Progenitor cell of endocrine pancreas (in vitro differentiated cells): ENCODE measurements at regions not wholly inside any gene's neighbourhood (a gene's known extent, or its start where the extent isn't known, plus 50 kb on each side); places are given as distances from the start of the nearest gene placed in this dataset.
"Not testable (repeated sequence)": the region's sequence is repeated elsewhere in the genome, so short reads cannot be mapped to it uniquely, and the experiment has no call there.

Source experiments
- DNase-seq: peaks from one replicate; pipeline ENCODE4 v3.0.0; 2021; ENCODE audit warnings: low spot score; ENCODE audit not compliant: unreplicated experiment
- H3K27ac Mint-ChIP-seq: 2 replicates; pipeline ENCODE4 v1.8.0; 2021; ENCODE audit warnings: mild to moderate bottlenecking, moderate library complexity, mixed read lengths
- H3K27me3 Mint-ChIP-seq: 2 replicates; pipeline ENCODE4 v1.8.0; 2021; ENCODE audit warnings: mixed read lengths
- H3K36me3 Mint-ChIP-seq: 2 replicates; pipeline ENCODE4 v1.8.0; 2022; ENCODE audit warnings: mixed read lengths; ENCODE audit not compliant: insufficient read depth
- H3K4me1 Mint-ChIP-seq: 2 replicates; pipeline ENCODE4 v1.8.0; 2021; ENCODE audit warnings: low read depth, mixed read lengths
- H3K4me3 Mint-ChIP-seq: 2 replicates; pipeline ENCODE4 v1.8.0; 2021; ENCODE audit warnings: low read depth, mild to moderate bottlenecking, moderate library complexity, mixed read lengths
- H3K9me3 Mint-ChIP-seq: 2 replicates; pipeline ENCODE4 v1.8.0; 2021; ENCODE audit warnings: low read depth, mixed read lengths
- CTCF ChIP-seq: fragments of 200-600 bp; sonication (generic); IDR thresholded peaks from one replicate; pipeline ENCODE4 v1.5.0; 2021; ENCODE audit warnings: antibody characterized with exemption, mild to moderate bottlenecking; ENCODE audit not compliant: unreplicated experiment

GRCh38 chrX:87402256-87402655 lies 115.3 kb upstream of the KLHL4 start:
- no peaks in the 10 kb centered on the region for H3K27me3 Mint-ChIP-seq

GRCh38 chrX:87403551-87403950 lies 114.1 kb upstream of the KLHL4 start:
- no peak for DNase-seq
- H3K36me3 Mint-ChIP-seq = no peaks in the 10 kb centered on the region
- H3K27me3 Mint-ChIP-seq = no peaks in the 10 kb centered on the region
- TF ChIP-seq CTCF = no peak
- H3K4me1 Mint-ChIP-seq = no peaks in the 10 kb centered on the region
- H3K4me3 Mint-ChIP-seq = no peak overlapping the region
- peaks cover 3% of the 10 kb centered on the region for H3K9me3 Mint-ChIP-seq
- no peak overlapping the region for H3K27ac Mint-ChIP-seq

More at GRCh38 chrX:87402256-87402655, 115.3 kb upstream of the KLHL4 start:
- Mint-ChIP-seq H3K4me3 (no peak overlapping the region), H3K27ac (no peak overlapping the region), H3K4me1 (no peaks in the 10 kb centered on the region), H3K9me3 (peaks cover 3% of the 10 kb centered on the region), H3K36me3 (no peaks in the 10 kb centered on the region)
- no peak for DNase-seq
- no peak for TF ChIP-seq CTCF

GRCh38 chrX:87409113-87409841 lies 108.3 kb upstream of the KLHL4 start:
- Mint-ChIP-seq H3K27me3 (no peaks in the 10 kb centered on the region), H3K4me1 (no peaks in the 10 kb centered on the region), H3K36me3 (no peaks in the 10 kb centered on the region), H3K9me3 (peaks cover 3% of the 10 kb centered on the region), H3K27ac (no peak overlapping the region), H3K4me3 (no peak overlapping the region)
- DNase-seq = no peak
- no peak for TF ChIP-seq CTCF

GRCh38 chrX:87425618-87426017 lies 92.0 kb upstream of the KLHL4 start:
- peaks cover 8% of the 10 kb centered on the region for H3K9me3 Mint-ChIP-seq

GRCh38 chrX:87434618-87435017 lies 83.0 kb upstream of the KLHL4 start:
- Mint-ChIP-seq H3K4me1 (no peaks in the 10 kb centered on the region), H3K27me3 (no peaks in the 10 kb centered on the region), H3K36me3 (no peaks in the 10 kb centered on the region), H3K27ac (no peak overlapping the region), H3K9me3 (peaks cover 3% of the 10 kb centered on the region), H3K4me3 (no peak overlapping the region)
- DNase-seq = no peak
- no peak for TF ChIP-seq CTCF

More at GRCh38 chrX:87425618-87426017, 92.0 kb upstream of the KLHL4 start:
- Mint-ChIP-seq H3K27ac (no peak overlapping the region), H3K36me3 (no peaks in the 10 kb centered on the region), H3K4me1 (peaks cover 2% of the 10 kb centered on the region), H3K4me3 (no peak overlapping the region), H3K27me3 (no peaks in the 10 kb centered on the region)
- TF ChIP-seq CTCF = no peak
- DNase-seq = no peak

- not testable (repeated sequence) for H3K4me1 Mint-ChIP-seq, DNase-seq, H3K27me3 Mint-ChIP-seq, H3K4me3 Mint-ChIP-seq, H3K27ac Mint-ChIP-seq, H3K36me3 Mint-ChIP-seq
- peaks cover 21% of the 10 kb centered on the region for H3K9me3 Mint-ChIP-seq
Measured at GRCh38 chrX:87448613-87449012, 69.0 kb upstream of the KLHL4 start.

GRCh38 chrX:87465757-87466156 lies 51.8 kb upstream of the KLHL4 start:
- H3K4me3 Mint-ChIP-seq, H3K36me3 Mint-ChIP-seq, H3K27ac Mint-ChIP-seq, H3K4me1 Mint-ChIP-seq, H3K27me3 Mint-ChIP-seq, DNase-seq: not testable (repeated sequence)
- H3K9me3 Mint-ChIP-seq = peaks cover 14% of the 10 kb centered on the region
